ENCODE measurements at regions not wholly inside any gene's neighbourhood (a gene's known extent, or its start where the extent isn't known, plus 50 kb on each side); places are given as distances from the start of the nearest gene placed in this dataset.

DNA sequence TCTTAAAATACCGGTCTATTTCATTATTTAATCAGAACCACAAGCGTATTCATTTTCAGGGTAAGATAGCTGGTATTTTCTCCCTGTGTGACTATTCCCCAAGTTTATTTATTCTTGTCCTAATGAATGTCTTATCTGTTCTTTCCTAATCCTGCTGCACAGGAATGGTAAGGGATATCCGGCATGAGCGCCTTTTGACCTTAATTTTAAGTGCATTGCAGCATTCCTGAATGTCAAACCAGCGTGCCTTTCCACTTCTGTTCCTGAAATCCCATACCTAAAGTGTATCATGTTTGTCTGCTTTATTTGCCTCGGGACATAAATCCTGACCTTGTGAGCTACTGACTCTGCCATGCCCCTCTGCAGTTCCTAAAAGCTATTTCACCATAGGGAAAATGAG is 1713.2 kb upstream of the FLRT2 start:
- H3K4me1 ChIP-seq (ENCODE audit: control insufficient read depth in 1 of 2, insufficient read depth in 2 of 2, low read length in 2 of 2) = no peaks in the 10 kb centered on the region
- no peaks in the 10 kb centered on the region for H3K36me3 ChIP-seq (ENCODE audit: control insufficient read depth in 1 of 2, insufficient read depth in 2 of 2, low read length in 1 of 2)

DNA sequence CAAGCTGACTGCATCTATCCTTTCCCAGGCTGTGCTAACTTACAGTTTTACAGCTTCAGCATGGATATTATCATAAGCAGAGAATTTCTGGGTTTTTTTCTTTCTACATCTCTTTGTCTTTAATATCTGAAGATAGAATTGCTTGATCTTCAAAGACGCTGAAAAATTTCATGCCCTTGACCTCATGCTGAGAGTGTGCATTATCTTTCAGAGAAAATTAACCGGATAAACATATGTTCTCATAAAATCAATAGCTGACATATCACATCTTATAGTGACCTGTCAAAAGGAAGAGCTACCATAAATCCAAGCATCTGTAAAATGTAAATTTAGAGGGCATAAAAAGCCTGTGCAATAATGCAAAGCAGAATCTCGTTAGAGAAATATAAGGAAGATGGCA is 1704.1 kb upstream of the FLRT2 start:
- Histone ChIP-seq H3K4me1 (ENCODE audit: control insufficient read depth in 1 of 2, insufficient read depth in 2 of 2, low read length in 2 of 2) (no peaks in the 10 kb centered on the region), H3K27me3 (ENCODE audit: control insufficient read depth in 1 of 2, insufficient read depth in 2 of 2, low read length in 1 of 2) (no peaks in the 10 kb centered on the region), H3K27ac (ENCODE audit: low read depth in 1 of 2, low read length in 2 of 2) (no peak overlapping the region), H3K9me3 (ENCODE audit: control insufficient read depth, low read length) (no peaks in the 10 kb centered on the region), H3K4me3 (ENCODE audit: low read length in 2 of 2) (no peak overlapping the region), H3K36me3 (ENCODE audit: control insufficient read depth in 1 of 2, insufficient read depth in 2 of 2, low read length in 1 of 2) (no peaks in the 10 kb centered on the region)
- WGBS, 2 donors = 93 to 94% methylated on average over 3 of the region's 3 CpGs
- DNase-seq (no peak), ATAC-seq (ENCODE audit: low FRiP score) (no peak)
- intact Hi-C loops (cut with DNase I) = no loop called here

More for the DNA sequence above, 1713.2 kb upstream of the FLRT2 start:
- DNase-seq = no peak
- H3K27me3 ChIP-seq (ENCODE audit: control insufficient read depth in 1 of 2, insufficient read depth in 2 of 2, low read length in 1 of 2) = no peaks in the 10 kb centered on the region
- WGBS, 2 donors = 64 to 66% methylated on average over 6 of the region's 6 CpGs
- H3K4me3 ChIP-seq (ENCODE audit: low read length in 2 of 2) = no peak overlapping the region
- intact Hi-C loops (cut with DNase I) = no loop called here
- no peaks in the 10 kb centered on the region for H3K9me3 ChIP-seq (ENCODE audit: control insufficient read depth, low read length)
- ATAC-seq (ENCODE audit: low FRiP score) = no peak
- H3K27ac ChIP-seq (ENCODE audit: low read depth in 1 of 2, low read length in 2 of 2) = no peak overlapping the region

DNA sequence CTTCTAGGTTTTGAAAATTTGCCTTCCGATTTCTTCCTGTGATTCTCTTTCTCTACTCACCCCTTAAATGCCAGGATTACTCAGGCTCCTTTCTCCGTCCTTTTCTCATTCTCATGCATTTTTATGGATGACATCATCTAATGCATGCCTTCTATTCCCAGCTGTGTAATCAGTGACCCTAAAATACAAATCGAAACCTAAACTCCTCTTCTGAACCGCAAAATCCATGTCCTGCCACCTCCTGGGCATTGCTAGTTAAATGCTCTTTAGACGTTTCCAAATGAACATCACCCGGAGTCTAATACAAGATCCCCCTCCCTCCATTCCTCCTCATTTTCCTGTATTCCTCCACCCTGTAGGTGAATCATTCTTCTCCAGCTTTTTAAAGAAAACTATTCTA is 1703.1 kb upstream of the FLRT2 start:
- ATAC-seq (ENCODE audit: low FRiP score) (no peak), DNase-seq (no peak)
- 6 to 17% methylated on average over 6 of the region's 6 CpGs for WGBS, 2 donors
- Histone ChIP-seq H3K9me3 (ENCODE audit: control insufficient read depth, low read length) (no peaks in the 10 kb centered on the region), H3K4me1 (ENCODE audit: control insufficient read depth in 1 of 2, insufficient read depth in 2 of 2, low read length in 2 of 2) (no peaks in the 10 kb centered on the region), H3K27ac (ENCODE audit: low read depth in 1 of 2, low read length in 2 of 2) (no peak overlapping the region), H3K4me3 (ENCODE audit: low read length in 2 of 2) (peak overlapping the region; percentile 33 to 58), H3K36me3 (ENCODE audit: control insufficient read depth in 1 of 2, insufficient read depth in 2 of 2, low read length in 1 of 2) (no peaks in the 10 kb centered on the region), H3K27me3 (ENCODE audit: control insufficient read depth in 1 of 2, insufficient read depth in 2 of 2, low read length in 1 of 2) (no peaks in the 10 kb centered on the region)
- intact Hi-C loops (cut with DNase I) = no loop called here

DNA sequence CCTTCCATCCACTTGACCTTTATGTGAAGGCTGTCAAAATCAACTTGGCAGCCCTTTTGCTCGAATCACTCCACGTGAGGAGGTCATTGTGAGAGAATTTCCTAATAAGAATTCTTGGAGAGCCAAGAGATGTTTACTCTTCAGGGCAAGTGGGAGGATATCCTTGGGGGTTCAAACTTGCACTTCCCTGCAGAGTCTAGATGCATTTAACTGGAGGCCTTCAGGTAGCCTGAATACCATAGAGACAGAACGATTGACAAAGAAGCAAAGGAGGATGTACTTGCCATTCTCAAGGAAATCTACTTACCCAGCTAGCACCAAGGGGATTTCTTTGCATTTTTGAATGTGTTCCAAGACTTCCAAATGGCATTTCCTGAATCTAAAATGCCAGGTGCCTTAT is 1702.6 kb upstream of the FLRT2 start:
- DNase-seq = no peak
- no peak for ATAC-seq (ENCODE audit: low FRiP score)
- no peaks in the 10 kb centered on the region for H3K27me3 ChIP-seq (ENCODE audit: control insufficient read depth in 1 of 2, insufficient read depth in 2 of 2, low read length in 1 of 2)
- no peak overlapping the region for H3K27ac ChIP-seq (ENCODE audit: low read depth in 1 of 2, low read length in 2 of 2)
- 49 to 51% methylated on average over 3 of the region's 3 CpGs for WGBS, 2 donors
- intact Hi-C loops (cut with DNase I) = no loop called here
- H3K36me3 ChIP-seq (ENCODE audit: control insufficient read depth in 1 of 2, insufficient read depth in 2 of 2, low read length in 1 of 2) = no peaks in the 10 kb centered on the region
- H3K4me1 ChIP-seq (ENCODE audit: control insufficient read depth in 1 of 2, insufficient read depth in 2 of 2, low read length in 2 of 2) = no peaks in the 10 kb centered on the region
- H3K4me3 ChIP-seq (ENCODE audit: low read length in 2 of 2) = peak overlapping the region in 1 of 2 donors; percentile 58
- H3K9me3 ChIP-seq (ENCODE audit: control insufficient read depth, low read length) = no peaks in the 10 kb centered on the region

GRCh38 chr14:83828406-83828805 is 1701.5 kb upstream of the FLRT2 start:
- 54 to 55% methylated on average over 2 of the region's 2 CpGs for WGBS, 2 donors
- no peak for ATAC-seq (ENCODE audit: low FRiP score)
- Histone ChIP-seq H3K4me3 (ENCODE audit: low read length in 2 of 2) (no peak overlapping the region), H3K9me3 (ENCODE audit: control insufficient read depth, low read length) (no peaks in the 10 kb centered on the region), H3K36me3 (ENCODE audit: control insufficient read depth in 1 of 2, insufficient read depth in 2 of 2, low read length in 1 of 2) (no peaks in the 10 kb centered on the region), H3K27ac (ENCODE audit: low read depth in 1 of 2, low read length in 2 of 2) (no peak overlapping the region), H3K27me3 (ENCODE audit: control insufficient read depth in 1 of 2, insufficient read depth in 2 of 2, low read length in 1 of 2) (no peaks in the 10 kb centered on the region), H3K4me1 (ENCODE audit: control insufficient read depth in 1 of 2, insufficient read depth in 2 of 2, low read length in 2 of 2) (no peaks in the 10 kb centered on the region)
- no peak for DNase-seq
- intact Hi-C loops (cut with DNase I) = no loop called here

GRCh38 chr14:83830316-83830715 is 1699.6 kb upstream of the FLRT2 start:
- 91 to 94% methylated on average over 2 of the region's 2 CpGs for WGBS, 2 donors
- Histone ChIP-seq H3K36me3 (ENCODE audit: control insufficient read depth in 1 of 2, insufficient read depth in 2 of 2, low read length in 1 of 2) (no peaks in the 10 kb centered on the region), H3K4me1 (ENCODE audit: control insufficient read depth in 1 of 2, insufficient read depth in 2 of 2, low read length in 2 of 2) (no peaks in the 10 kb centered on the region), H3K4me3 (ENCODE audit: low read length in 2 of 2) (no peak overlapping the region), H3K9me3 (ENCODE audit: control insufficient read depth, low read length) (no peaks in the 10 kb centered on the region), H3K27me3 (ENCODE audit: control insufficient read depth in 1 of 2, insufficient read depth in 2 of 2, low read length in 1 of 2) (no peaks in the 10 kb centered on the region), H3K27ac (ENCODE audit: low read depth in 1 of 2, low read length in 2 of 2) (no peak overlapping the region)
- DNase-seq = no peak
- ATAC-seq (ENCODE audit: low FRiP score) = no peak
- intact Hi-C loops (cut with DNase I) = no loop called here

GRCh38 chr14:83838226-83838625 is 1691.7 kb upstream of the FLRT2 start:
- Histone ChIP-seq H3K4me3 (ENCODE audit: low read length in 2 of 2) (no peak overlapping the region), H3K27me3 (ENCODE audit: control insufficient read depth in 1 of 2, insufficient read depth in 2 of 2, low read length in 1 of 2) (peaks cover 0 to 2% of the 10 kb centered on the region in 2 donors), H3K4me1 (ENCODE audit: control insufficient read depth in 1 of 2, insufficient read depth in 2 of 2, low read length in 2 of 2) (no peaks in the 10 kb centered on the region), H3K36me3 (ENCODE audit: control insufficient read depth in 1 of 2, insufficient read depth in 2 of 2, low read length in 1 of 2) (no peaks in the 10 kb centered on the region), H3K9me3 (ENCODE audit: control insufficient read depth, low read length) (no peaks in the 10 kb centered on the region), H3K27ac (ENCODE audit: low read depth in 1 of 2, low read length in 2 of 2) (no peak overlapping the region)
- no peak for DNase-seq
- intact Hi-C loops (cut with DNase I) = no loop called here
- WGBS, 2 donors = 65 to 69% methylated on average over 3 of the region's 3 CpGs
- ATAC-seq (ENCODE audit: low FRiP score) = no peak

- ATAC-seq (ENCODE audit: low FRiP score) = no peak
- WGBS, 2 donors = 60 to 66% methylated on average over 3 of the region's 3 CpGs
- H3K9me3 ChIP-seq (ENCODE audit: control insufficient read depth, low read length) = no peaks in the 10 kb centered on the region
- H3K27ac ChIP-seq (ENCODE audit: low read depth in 1 of 2, low read length in 2 of 2) = no peak overlapping the region
- H3K4me3 ChIP-seq (ENCODE audit: low read length in 2 of 2) = no peak overlapping the region
- H3K27me3 ChIP-seq (ENCODE audit: control insufficient read depth in 1 of 2, insufficient read depth in 2 of 2, low read length in 1 of 2) = peaks cover 0 to 2% of the 10 kb centered on the region in 2 donors
- H3K36me3 ChIP-seq (ENCODE audit: control insufficient read depth in 1 of 2, insufficient read depth in 2 of 2, low read length in 1 of 2) = no peaks in the 10 kb centered on the region
- intact Hi-C loops (cut with DNase I) = no loop called here
- no peaks in the 10 kb centered on the region for H3K4me1 ChIP-seq (ENCODE audit: control insufficient read depth in 1 of 2, insufficient read depth in 2 of 2, low read length in 2 of 2)
- no peak for DNase-seq
Observed at GRCh38 chr14:83842547-83842946, 1687.4 kb upstream of the FLRT2 start.

DNA sequence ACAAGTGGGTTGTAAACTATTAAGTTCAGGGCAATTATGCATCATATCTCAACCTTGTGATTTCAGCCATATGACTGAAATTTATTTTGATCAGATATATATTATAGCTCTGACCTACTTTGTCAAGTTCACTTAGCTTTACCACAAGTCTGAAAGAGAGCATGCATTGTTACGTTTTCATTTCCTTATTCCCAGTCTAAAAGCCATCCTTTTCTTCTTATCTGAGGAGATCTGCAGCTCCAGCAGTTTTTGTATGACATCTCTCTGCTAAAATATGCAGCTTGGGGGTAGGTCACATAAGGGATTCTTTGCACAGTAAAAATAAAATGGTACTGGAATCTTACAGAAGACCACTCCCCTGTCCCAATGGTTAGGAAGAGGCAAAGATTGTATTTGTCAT is 1682.8 kb upstream of the FLRT2 start:
- 77 to 81% methylated on average over 1 of the region's 1 CpG for WGBS, 2 donors
- Histone ChIP-seq H3K9me3 (ENCODE audit: control insufficient read depth, low read length) (peaks cover 2% of the 10 kb centered on the region), H3K27ac (ENCODE audit: low read depth in 1 of 2, low read length in 2 of 2) (no peak overlapping the region), H3K36me3 (ENCODE audit: control insufficient read depth in 1 of 2, insufficient read depth in 2 of 2, low read length in 1 of 2) (no peaks in the 10 kb centered on the region), H3K4me1 (ENCODE audit: control insufficient read depth in 1 of 2, insufficient read depth in 2 of 2, low read length in 2 of 2) (no peaks in the 10 kb centered on the region), H3K27me3 (ENCODE audit: control insufficient read depth in 1 of 2, insufficient read depth in 2 of 2, low read length in 1 of 2) (no peaks in the 10 kb centered on the region), H3K4me3 (ENCODE audit: low read length in 2 of 2) (no peak overlapping the region)
- intact Hi-C loops (cut with DNase I) = no loop called here
- ATAC-seq (ENCODE audit: low FRiP score) = no peak
- no peak for DNase-seq

Data from aorta (tissue), 5 donors.